H9 (cell line): ENCODE measurements at regions not wholly inside any gene's neighbourhood (a gene's known extent, or its start where the extent isn't known, plus 50 kb on each side); places are given as distances from the start of the nearest gene placed in this dataset.
"Not testable (repeated sequence)": the region's sequence is repeated elsewhere in the genome, so short reads cannot be mapped to it uniquely, and the experiment has no call there.

Source experiments
- DNase-seq: peaks from one replicate; pipeline ENCODE4 v3.0.0-alpha.2; 2017
- H2AFZ ChIP-seq: one replicate; pipeline ENCODE4 v1.6.1; 2013; ENCODE audit warnings: mild to moderate bottlenecking, low read length, control low read depth, moderate library complexity
- H2AK5ac ChIP-seq: 2 replicates; pipeline ENCODE4 v1.6.1; 2013; ENCODE audit warnings: low read length, control low read depth, mixed read lengths; ENCODE audit not compliant: insufficient read length
- H2BK120ac ChIP-seq: one replicate; pipeline ENCODE4 v1.6.1; 2013; ENCODE audit warnings: low read depth, mild to moderate bottlenecking, low read length, control low read depth, inconsistent platforms; ENCODE audit not compliant: poor library complexity, severe bottlenecking
- H2BK12ac ChIP-seq: 2 replicates; pipeline ENCODE4 v1.6.1; 2013; ENCODE audit warnings: low read length, control low read depth, mixed read lengths, low read depth; ENCODE audit not compliant: insufficient read length
- H2BK15ac ChIP-seq: 2 replicates; pipeline ENCODE4 v1.6.1; 2013; ENCODE audit warnings: low read depth, low read length, control low read depth
- H2BK20ac ChIP-seq: one replicate; pipeline ENCODE4 v1.6.1; 2013; ENCODE audit warnings: low read depth, mild to moderate bottlenecking, low read length, control low read depth, inconsistent platforms; ENCODE audit not compliant: poor library complexity, severe bottlenecking
- H2BK5ac ChIP-seq: 2 replicates; pipeline ENCODE4 v1.6.1; 2013; ENCODE audit warnings: low read length, control low read depth, mixed read lengths; ENCODE audit not compliant: insufficient read length
- H3K14ac ChIP-seq: 2 replicates; pipeline ENCODE4 v1.6.1; 2013; ENCODE audit warnings: low read length, control low read depth; ENCODE audit not compliant: insufficient read depth
- H3K18ac ChIP-seq: 2 replicates; pipeline ENCODE4 v1.6.1; 2013; ENCODE audit warnings: low read depth, mild to moderate bottlenecking, mixed read lengths, low read length, control low read depth; ENCODE audit not compliant: insufficient read length
- H3K23ac ChIP-seq: 2 replicates; pipeline ENCODE4 v1.6.1; 2013; ENCODE audit warnings: low read length, control low read depth, mixed read lengths, low read depth; ENCODE audit not compliant: insufficient read length
- H3K23me2 ChIP-seq: 2 replicates; pipeline ENCODE4 v1.6.1; 2013; ENCODE audit warnings: low read depth, mild to moderate bottlenecking, mixed read lengths, low read length, control low read depth; ENCODE audit not compliant: insufficient read length, poor library complexity, severe bottlenecking
- H3K27ac ChIP-seq: 2 replicates; pipeline ENCODE4 v1.5.1; 2013; ENCODE audit warnings: low read length, control low read depth, mixed read lengths, low read depth; ENCODE audit not compliant: insufficient read length
- H3K27me3 ChIP-seq: 2 replicates; pipeline ENCODE4 v1.6.1; 2013; ENCODE audit warnings: low read length, control low read depth, inconsistent platforms; ENCODE audit not compliant: insufficient read depth
- H3K4ac ChIP-seq: 2 replicates; pipeline ENCODE4 v1.6.1; 2013; ENCODE audit warnings: low read depth, mild to moderate bottlenecking, control low read depth, inconsistent platforms, low read length, moderate library complexity
- H3K4me1 ChIP-seq: 2 replicates; pipeline ENCODE4 v1.6.1; 2013; ENCODE audit warnings: low read length, control low read depth, inconsistent platforms; ENCODE audit not compliant: insufficient read depth
- H3K4me2 ChIP-seq: 2 replicates; pipeline ENCODE4 v1.6.1; 2013; ENCODE audit warnings: low read length, control low read depth, mixed read lengths; ENCODE audit not compliant: insufficient read length, insufficient read depth
- H3K56ac ChIP-seq: 2 replicates; pipeline ENCODE4 v1.6.1; 2013; ENCODE audit warnings: low read depth, mild to moderate bottlenecking, mixed read lengths, low read length, control low read depth; ENCODE audit not compliant: insufficient read length
- H3K79me1 ChIP-seq: 2 replicates; pipeline ENCODE4 v1.6.1; 2013; ENCODE audit warnings: low read depth, mild to moderate bottlenecking, moderate library complexity, low read length, control low read depth, inconsistent platforms; ENCODE audit not compliant: insufficient read depth, poor library complexity, severe bottlenecking
- H3K79me2 ChIP-seq: 2 replicates; pipeline ENCODE4 v1.6.1; 2013; ENCODE audit warnings: low read length, control low read depth, inconsistent platforms; ENCODE audit not compliant: insufficient read depth
- H3K9ac ChIP-seq: 2 replicates; pipeline ENCODE4 v1.6.1; 2013; ENCODE audit warnings: low read length, control low read depth, mixed read lengths; ENCODE audit not compliant: insufficient read length; ENCODE audit errors: extremely low read depth
- H3K9me3 ChIP-seq: one replicate; pipeline ENCODE4 v1.6.1; 2013; ENCODE audit warnings: low read depth, low read length, inconsistent platforms; ENCODE audit not compliant: control insufficient read depth
- H3T11ph ChIP-seq: one replicate; pipeline ENCODE4 v1.6.1; 2013; ENCODE audit warnings: mild to moderate bottlenecking, low read length, control low read depth, inconsistent platforms
- H4K20me1 ChIP-seq: one replicate; pipeline ENCODE4 v1.6.1; 2013; ENCODE audit not compliant: control insufficient read depth, insufficient read length, insufficient read depth
- H4K5ac ChIP-seq: 2 replicates; pipeline ENCODE4 v1.6.1; 2013; ENCODE audit warnings: low read depth, mild to moderate bottlenecking, mixed read lengths, low read length, control low read depth; ENCODE audit not compliant: insufficient read length
- H4K8ac ChIP-seq: replicated peaks from 2 replicates; pipeline ENCODE4 v1.6.1; 2013; ENCODE audit warnings: low read length, control low read depth, mixed read lengths, low read depth; ENCODE audit not compliant: insufficient read length
- H4K91ac ChIP-seq: 2 replicates; pipeline ENCODE4 v1.6.1; 2013; ENCODE audit warnings: low read depth, mild to moderate bottlenecking, moderate library complexity, mixed read lengths, low read length, control low read depth; ENCODE audit not compliant: insufficient read length
- H3K27ac Mint-ChIP-seq, 3 experiments: 2 replicates in 2 of 3; 3 replicates in 1 of 3; pipeline ENCODE4 v1.8.0; 2020 to 2021; ENCODE audit warnings: mixed read lengths in 3 of 3, mild to moderate bottlenecking in 1 of 3, moderate library complexity in 1 of 3
- H3K27me3 Mint-ChIP-seq: 2 replicates; pipeline ENCODE4 v1.8.0; 2021; ENCODE audit warnings: low read depth, mild to moderate bottlenecking, moderate library complexity, mixed read lengths
- H3K36me3 Mint-ChIP-seq, 3 experiments: 2 replicates in 2 of 3; 3 replicates in 1 of 3; pipeline ENCODE4 v1.8.0; 2020 to 2021; ENCODE audit warnings: low read depth in 3 of 3, mixed read lengths in 3 of 3; ENCODE audit not compliant: insufficient read depth in 1 of 3
- H3K4me1 Mint-ChIP-seq, 2 experiments: 2 replicates each; pipeline ENCODE4 v1.8.0; 2020; ENCODE audit warnings: mixed read lengths in 2 of 2
- H3K4me3 Mint-ChIP-seq, 2 experiments: 2 replicates in 1 of 2; 3 replicates in 1 of 2; pipeline ENCODE4 v1.8.0; 2020 to 2021; ENCODE audit warnings: mild to moderate bottlenecking in 2 of 2, mixed read lengths in 2 of 2, moderate library complexity in 1 of 2
- H3K9me3 Mint-ChIP-seq, 2 experiments: 2 replicates in 1 of 2; 3 replicates in 1 of 2; pipeline ENCODE4 v1.8.0; 2020; ENCODE audit warnings: mild to moderate bottlenecking in 2 of 2, mixed read lengths in 2 of 2, moderate library complexity in 1 of 2
- WGBS: extraction: QIAGEN DNeasy Blood & Tissue Kit; methylation state at CpG from one replicate; pipeline ENCODE4 v1.1.7; 2013; ENCODE audit warnings: missing lambda C conversion rate, low lambda C conversion rate, mixed read lengths; ENCODE audit not compliant: insufficient read length; ENCODE audit errors: extremely low coverage; 5-methylcytosine and 5-hydroxymethylcytosine counted together

GRCh38 chr14:21817010-21817409 lies 143.4 kb upstream of the OR4E1 start:
- not testable (repeated sequence) for H3K27me3 ChIP-seq, H2BK5ac ChIP-seq, H2BK12ac ChIP-seq, H3K18ac ChIP-seq, H3K9ac ChIP-seq, DNase-seq, H2BK15ac ChIP-seq, H3K27me3 Mint-ChIP-seq, H3T11ph ChIP-seq, H4K91ac ChIP-seq, H3K23ac ChIP-seq, H3K79me1 ChIP-seq, H3K79me2 ChIP-seq, H2BK20ac ChIP-seq, H3K4me1 Mint-ChIP-seq, H3K4ac ChIP-seq, H4K5ac ChIP-seq, H3K4me1 ChIP-seq, H2BK120ac ChIP-seq, H3K4me3 Mint-ChIP-seq, H3K9me3 ChIP-seq, H3K4me2 ChIP-seq, H3K36me3 Mint-ChIP-seq, H4K20me1 ChIP-seq, H3K23me2 ChIP-seq, H3K56ac ChIP-seq, H2AFZ ChIP-seq, H3K27ac ChIP-seq, H2AK5ac ChIP-seq, H3K27ac Mint-ChIP-seq, H4K8ac ChIP-seq, H3K14ac ChIP-seq
- WGBS = no CpG with 5 or more reads among the region's 3 CpGs
- peaks cover 17 to 27% of the 10 kb centered on the region in 2 experiments for H3K9me3 Mint-ChIP-seq
